Activated T-cell treated with anti-CD3 and anti-CD28 coated beads, Interleukin-2, amount 50 U/mL, for 24 hours (primary cell): ENCODE measurements at regions not wholly inside any gene's neighbourhood (a gene's known extent, or its start where the extent isn't known, plus 50 kb on each side); places are given as distances from the start of the nearest gene placed in this dataset.

Experiments
- DNase-seq: peaks from one replicate; pipeline ENCODE4 v3.0.0-alpha.2; 2020
- H3K27ac Mint-ChIP-seq: 2 replicates; pipeline ENCODE4 v1.8.0; 2020; ENCODE audit warnings: mild to moderate bottlenecking, mixed read lengths
- H3K27me3 Mint-ChIP-seq: 2 replicates; pipeline ENCODE4 v1.8.0; 2020; ENCODE audit warnings: mixed read lengths
- H3K36me3 Mint-ChIP-seq: 2 replicates; pipeline ENCODE4 v1.8.0; 2020; ENCODE audit warnings: low read depth, mixed read lengths
- H3K4me1 Mint-ChIP-seq: 2 replicates; pipeline ENCODE4 v1.8.0; 2020; ENCODE audit warnings: low read depth, mixed read lengths
- H3K4me3 Mint-ChIP-seq: 2 replicates; pipeline ENCODE4 v1.8.0; 2020; ENCODE audit warnings: mild to moderate bottlenecking, moderate library complexity, mixed read lengths
- H3K9me3 Mint-ChIP-seq: 2 replicates; pipeline ENCODE4 v1.8.0; 2020; ENCODE audit warnings: mixed read lengths

- Mint-ChIP-seq H3K4me3 (no peak overlapping the region), H3K36me3 (no peaks in the 10 kb centered on the region), H3K4me1 (peaks cover 2% of the 10 kb centered on the region), H3K9me3 (no peaks in the 10 kb centered on the region), H3K27ac (no peak overlapping the region), H3K27me3 (peaks cover 23% of the 10 kb centered on the region)
- DNase-seq, result no peak
These were observed 65.4 kb downstream of the UBIAD1 start for GRCh38 chr1:11338284-11338924.

- Mint-ChIP-seq H3K27me3 (peaks cover 23% of the 10 kb centered on the region), H3K27ac (no peak overlapping the region), H3K9me3 (no peaks in the 10 kb centered on the region), H3K4me3 (no peak overlapping the region), H3K4me1 (peaks cover 2% of the 10 kb centered on the region), H3K36me3 (no peaks in the 10 kb centered on the region)
- DNase-seq, result no peak
These were observed 66.6 kb downstream of the UBIAD1 start for GRCh38 chr1:11339346-11340232.

- peaks cover 23% of the 10 kb centered on the region for H3K27me3 Mint-ChIP-seq
These were observed 67.2 kb downstream of the UBIAD1 start for GRCh38 chr1:11340233-11340632.

GRCh38 chr1:11341901-11342552, 69.0 kb downstream of the UBIAD1 start:
- Mint-ChIP-seq H3K27ac (no peak overlapping the region), H3K27me3 (peaks cover 23% of the 10 kb centered on the region), H3K36me3 (no peaks in the 10 kb centered on the region), H3K4me3 (no peak overlapping the region), H3K9me3 (no peaks in the 10 kb centered on the region), H3K4me1 (peaks cover 2% of the 10 kb centered on the region)
- no peak for DNase-seq

More at GRCh38 chr1:11340233-11340632, 67.2 kb downstream of the UBIAD1 start:
- no peak overlapping the region for H3K4me3 Mint-ChIP-seq
- no peak for DNase-seq
- H3K4me1 Mint-ChIP-seq, result peaks cover 2% of the 10 kb centered on the region
- no peaks in the 10 kb centered on the region for H3K9me3 Mint-ChIP-seq
- H3K36me3 Mint-ChIP-seq, result no peaks in the 10 kb centered on the region
- H3K27ac Mint-ChIP-seq, result no peak overlapping the region

- no peak for DNase-seq
- peaks cover 23% of the 10 kb centered on the region for H3K27me3 Mint-ChIP-seq
- H3K4me3 Mint-ChIP-seq, result no peak overlapping the region
- H3K9me3 Mint-ChIP-seq, result no peaks in the 10 kb centered on the region
- no peak overlapping the region for H3K27ac Mint-ChIP-seq
- H3K36me3 Mint-ChIP-seq, result no peaks in the 10 kb centered on the region
- peaks cover under 1% of the 10 kb centered on the region for H3K4me1 Mint-ChIP-seq
These were observed 69.6 kb downstream of the UBIAD1 start for GRCh38 chr1:11342621-11343032.

- no peak overlapping the region for H3K4me3 Mint-ChIP-seq
- H3K9me3 Mint-ChIP-seq, result no peaks in the 10 kb centered on the region
- H3K4me1 Mint-ChIP-seq, result peaks cover 6% of the 10 kb centered on the region
- no peaks in the 10 kb centered on the region for H3K36me3 Mint-ChIP-seq
- no peaks in the 10 kb centered on the region for H3K27me3 Mint-ChIP-seq
- no peak overlapping the region for H3K27ac Mint-ChIP-seq
- DNase-seq, result no peak
These were observed 73.1 kb downstream of the UBIAD1 start for GRCh38 chr1:11345971-11346715.

- Mint-ChIP-seq H3K4me3 (no peak overlapping the region), H3K27ac (no peak overlapping the region), H3K9me3 (no peaks in the 10 kb centered on the region), H3K27me3 (peaks cover 2% of the 10 kb centered on the region), H3K4me1 (peaks cover 13% of the 10 kb centered on the region), H3K36me3 (no peaks in the 10 kb centered on the region)
- DNase-seq, result no peak
These were observed 77.3 kb downstream of the UBIAD1 start for GRCh38 chr1:11350265-11350664.

- H3K9me3 Mint-ChIP-seq, result no peaks in the 10 kb centered on the region
- peaks cover 8% of the 10 kb centered on the region for H3K27me3 Mint-ChIP-seq
- peaks cover 15% of the 10 kb centered on the region for H3K4me1 Mint-ChIP-seq
- no peak for DNase-seq
- no peak overlapping the region for H3K4me3 Mint-ChIP-seq
- H3K27ac Mint-ChIP-seq, result no peak overlapping the region
- H3K36me3 Mint-ChIP-seq, result no peaks in the 10 kb centered on the region
These were observed 79.2 kb downstream of the UBIAD1 start for GRCh38 chr1:11352058-11352715.

GRCh38 chr1:11352816-11353799, 80.1 kb downstream of the UBIAD1 start:
- no peaks in the 10 kb centered on the region for H3K36me3 Mint-ChIP-seq
- H3K27ac Mint-ChIP-seq, result no peak overlapping the region

GRCh38 chr1:11354893-11355553, 82.0 kb downstream of the UBIAD1 start:
- no peak for DNase-seq
- H3K9me3 Mint-ChIP-seq, result no peaks in the 10 kb centered on the region
- H3K36me3 Mint-ChIP-seq, result no peaks in the 10 kb centered on the region
- H3K27me3 Mint-ChIP-seq, result peaks cover 19% of the 10 kb centered on the region
- peaks cover 14% of the 10 kb centered on the region for H3K4me1 Mint-ChIP-seq
- no peak overlapping the region for H3K27ac Mint-ChIP-seq
- H3K4me3 Mint-ChIP-seq, result no peak overlapping the region

More at GRCh38 chr1:11352816-11353799, 80.1 kb downstream of the UBIAD1 start:
- H3K4me3 Mint-ChIP-seq, result no peak overlapping the region
- H3K4me1 Mint-ChIP-seq, result peaks cover 15% of the 10 kb centered on the region
- H3K9me3 Mint-ChIP-seq, result no peaks in the 10 kb centered on the region
- DNase-seq, result no peak
- peaks cover 12% of the 10 kb centered on the region for H3K27me3 Mint-ChIP-seq

GRCh38 chr1:11355559-11356475, 82.8 kb downstream of the UBIAD1 start:
- H3K27ac Mint-ChIP-seq, result no peak overlapping the region
- peaks cover 10% of the 10 kb centered on the region for H3K4me1 Mint-ChIP-seq
- peaks cover 19% of the 10 kb centered on the region for H3K27me3 Mint-ChIP-seq

GRCh38 chr1:11357276-11357675, 84.3 kb downstream of the UBIAD1 start:
- no peak overlapping the region for H3K27ac Mint-ChIP-seq
- peaks cover 19% of the 10 kb centered on the region for H3K27me3 Mint-ChIP-seq
- peaks cover 10% of the 10 kb centered on the region for H3K4me1 Mint-ChIP-seq
- H3K4me3 Mint-ChIP-seq, result no peak overlapping the region
- DNase-seq, result no peak
- H3K36me3 Mint-ChIP-seq, result no peaks in the 10 kb centered on the region
- H3K9me3 Mint-ChIP-seq, result no peaks in the 10 kb centered on the region

More at GRCh38 chr1:11355559-11356475, 82.8 kb downstream of the UBIAD1 start:
- no peaks in the 10 kb centered on the region for H3K9me3 Mint-ChIP-seq
- no peak overlapping the region for H3K4me3 Mint-ChIP-seq
- DNase-seq, result no peak
- no peaks in the 10 kb centered on the region for H3K36me3 Mint-ChIP-seq
